MM.1S (cell line): ENCODE measurements at regions not wholly inside any gene's neighbourhood (a gene's known extent, or its start where the extent isn't known, plus 50 kb on each side); places are given as distances from the start of the nearest gene placed in this dataset.

Experiments used
- DNase-seq: peaks from one replicate; pipeline ENCODE4 v3.0.0-alpha.2; 2015
- H2AFZ ChIP-seq: fragments of 300-600 bp; sonication (generic); 2 replicates; pipeline ENCODE4 v1.6.0; 2016; ENCODE audit warnings: antibody characterized with exemption, low read length
- H3F3A ChIP-seq: fragments of 300-600 bp; sonication (generic); 2 replicates; pipeline ENCODE4 v1.6.1; 2016; ENCODE audit warnings: mild to moderate bottlenecking, antibody characterized with exemption, low read length, moderate library complexity, mixed read lengths; ENCODE audit not compliant: insufficient read depth
- H3K27ac ChIP-seq: fragments of 300-600 bp; sonication (generic); 2 replicates; pipeline ENCODE4 v1.5.1; 2016; ENCODE audit warnings: mild to moderate bottlenecking, low read length
- H3K27me3 ChIP-seq: fragments of 300-600 bp; sonication (generic); replicated peaks from 2 replicates; pipeline ENCODE4 v1.6.0; 2016; ENCODE audit warnings: low read length; ENCODE audit not compliant: insufficient read depth
- H3K36me3 ChIP-seq: fragments of 300-600 bp; sonication (generic); replicated peaks from 2 replicates; pipeline ENCODE4 v1.6.1; 2016; ENCODE audit warnings: mild to moderate bottlenecking, low read length, mixed read lengths; ENCODE audit not compliant: insufficient read depth
- H3K4me1 ChIP-seq: fragments of 300-600 bp; sonication (generic); 2 replicates; pipeline ENCODE4 v1.6.1; 2016; ENCODE audit warnings: low read length, mixed read lengths
- H3K4me2 ChIP-seq: fragments of 300-600 bp; sonication (generic); 2 replicates; pipeline ENCODE4 v1.6.0; 2016; ENCODE audit warnings: low read depth, low read length
- H3K4me3 ChIP-seq: fragments of 300-600 bp; sonication (generic); 2 replicates; pipeline ENCODE4 v1.5.1; 2016; ENCODE audit warnings: low read length, mixed read lengths
- H3K79me2 ChIP-seq: fragments of 300-600 bp; sonication (generic); 2 replicates; pipeline ENCODE4 v1.6.1; 2016; ENCODE audit warnings: mixed run types, low read length, mixed read lengths
- H3K9ac ChIP-seq: fragments of 300-600 bp; sonication (generic); 2 replicates; pipeline ENCODE4 v1.6.1; 2016; ENCODE audit warnings: low read length, mixed read lengths
- H3K9me2 ChIP-seq: fragments of 300-600 bp; sonication (generic); replicated peaks from 2 replicates; pipeline ENCODE4 v1.6.1; 2016; ENCODE audit warnings: mild to moderate bottlenecking, low read length, mixed read lengths; ENCODE audit not compliant: insufficient read depth
- H3K9me3 ChIP-seq: fragments of 300-600 bp; sonication (generic); replicated peaks from 2 replicates; pipeline ENCODE4 v1.6.1; 2016; ENCODE audit warnings: mild to moderate bottlenecking, low read length, mixed read lengths; ENCODE audit not compliant: insufficient read depth
- H4K20me1 ChIP-seq: fragments of 300-600 bp; sonication (generic); 2 replicates; pipeline ENCODE4 v1.6.1; 2016; ENCODE audit warnings: mild to moderate bottlenecking, low read length, moderate library complexity, mixed read lengths; ENCODE audit not compliant: insufficient read depth
- EZH2 ChIP-seq: fragments of 300-600 bp; sonication (generic); optimal IDR thresholded peaks from 2 replicates; pipeline ENCODE3; 2017; ENCODE audit warnings: low read depth, mild to moderate bottlenecking, antibody characterized with exemption, low read length, mixed read lengths
- EZH2phosphoT487 ChIP-seq: fragments of 300-600 bp; sonication (generic); IDR thresholded peaks from 2 replicates; pipeline ENCODE4 v1.6.1; 2018; ENCODE audit warnings: antibody characterized with exemption, low read length
- TF ChIP-seq, protein P1 (sequence below): fragments of 300-600 bp; sonication (generic); IDR thresholded peaks from 2 replicates; pipeline ENCODE4 v1.5.1; 2016; ENCODE audit warnings: antibody characterized with exemption, low read length, mixed read lengths

DNA sequence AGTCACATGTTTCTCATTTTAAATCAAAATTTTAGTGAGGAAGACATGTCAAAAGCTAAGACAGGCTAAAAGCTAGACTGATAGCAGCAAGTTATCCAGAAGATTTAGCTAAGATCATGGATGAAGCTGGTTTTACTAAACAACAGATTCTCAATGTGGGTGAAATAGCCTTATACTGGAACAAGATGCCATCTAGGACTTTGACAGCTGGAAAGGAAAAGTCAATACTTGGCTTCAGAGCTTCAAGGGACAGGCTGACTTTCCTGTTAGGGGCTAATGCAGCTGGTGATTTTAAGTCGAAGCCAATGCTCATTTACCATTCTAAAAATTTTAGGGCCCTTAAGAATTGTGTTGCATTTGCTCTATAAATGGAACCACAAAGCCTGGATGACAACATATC, 455.3 kb upstream of the SLC10A2 start:
- Histone ChIP-seq H2AFZ (no peak overlapping the region), H3K27me3 (no peaks in the 10 kb centered on the region), H3K36me3 (no peaks in the 10 kb centered on the region), H3K9ac (no peak overlapping the region), H3F3A (no peaks in the 10 kb centered on the region), H3K9me2 (no peaks in the 10 kb centered on the region), H3K79me2 (no peaks in the 10 kb centered on the region), H3K4me3 (no peak overlapping the region), H4K20me1 (no peaks in the 10 kb centered on the region), H3K9me3 (no peaks in the 10 kb centered on the region), H3K4me1 (no peaks in the 10 kb centered on the region), H3K27ac (no peak overlapping the region), H3K4me2 (no peak overlapping the region)
- DNase-seq = no peak
- TF ChIP-seq, protein P1, sequence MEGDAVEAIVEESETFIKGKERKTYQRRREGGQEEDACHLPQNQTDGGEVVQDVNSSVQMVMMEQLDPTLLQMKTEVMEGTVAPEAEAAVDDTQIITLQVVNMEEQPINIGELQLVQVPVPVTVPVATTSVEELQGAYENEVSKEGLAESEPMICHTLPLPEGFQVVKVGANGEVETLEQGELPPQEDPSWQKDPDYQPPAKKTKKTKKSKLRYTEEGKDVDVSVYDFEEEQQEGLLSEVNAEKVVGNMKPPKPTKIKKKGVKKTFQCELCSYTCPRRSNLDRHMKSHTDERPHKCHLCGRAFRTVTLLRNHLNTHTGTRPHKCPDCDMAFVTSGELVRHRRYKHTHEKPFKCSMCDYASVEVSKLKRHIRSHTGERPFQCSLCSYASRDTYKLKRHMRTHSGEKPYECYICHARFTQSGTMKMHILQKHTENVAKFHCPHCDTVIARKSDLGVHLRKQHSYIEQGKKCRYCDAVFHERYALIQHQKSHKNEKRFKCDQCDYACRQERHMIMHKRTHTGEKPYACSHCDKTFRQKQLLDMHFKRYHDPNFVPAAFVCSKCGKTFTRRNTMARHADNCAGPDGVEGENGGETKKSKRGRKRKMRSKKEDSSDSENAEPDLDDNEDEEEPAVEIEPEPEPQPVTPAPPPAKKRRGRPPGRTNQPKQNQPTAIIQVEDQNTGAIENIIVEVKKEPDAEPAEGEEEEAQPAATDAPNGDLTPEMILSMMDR = no peak
- TF ChIP-seq EZH2phosphoT487 (no peak), EZH2 (no peak)

DNA sequence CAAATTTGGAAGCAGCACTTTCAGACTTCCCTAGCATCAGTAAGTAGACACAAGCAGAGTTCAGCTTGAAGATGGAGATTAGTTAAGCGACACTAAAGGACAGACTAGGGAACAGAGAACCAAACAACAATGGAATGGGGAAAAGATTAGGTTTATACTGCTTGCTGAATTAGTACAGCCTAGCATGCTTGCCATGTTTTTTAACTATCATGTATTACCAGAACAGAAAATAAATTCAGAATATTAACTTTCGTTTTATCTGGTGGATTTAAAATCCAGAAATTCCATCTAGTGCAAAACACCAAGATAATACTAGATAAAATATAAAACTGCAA, 451.5 kb upstream of the SLC10A2 start:
- no peaks in the 10 kb centered on the region for H4K20me1 ChIP-seq
- no peak overlapping the region for H3K9ac ChIP-seq
- no peak overlapping the region for H3K27ac ChIP-seq
- H3K27me3 ChIP-seq = no peaks in the 10 kb centered on the region
- no peaks in the 10 kb centered on the region for H3K9me2 ChIP-seq
- no peaks in the 10 kb centered on the region for H3K4me1 ChIP-seq
- no peak overlapping the region for H3K4me3 ChIP-seq
- TF ChIP-seq EZH2phosphoT487 = no peak
- TF ChIP-seq, protein P1 = no peak
- no peak for TF ChIP-seq EZH2
- H3K4me2 ChIP-seq = no peak overlapping the region
- H3K9me3 ChIP-seq = no peaks in the 10 kb centered on the region
- H3K79me2 ChIP-seq = no peaks in the 10 kb centered on the region
- no peaks in the 10 kb centered on the region for H3K36me3 ChIP-seq
- no peak for DNase-seq
- no peaks in the 10 kb centered on the region for H3F3A ChIP-seq
- no peak overlapping the region for H2AFZ ChIP-seq

DNA sequence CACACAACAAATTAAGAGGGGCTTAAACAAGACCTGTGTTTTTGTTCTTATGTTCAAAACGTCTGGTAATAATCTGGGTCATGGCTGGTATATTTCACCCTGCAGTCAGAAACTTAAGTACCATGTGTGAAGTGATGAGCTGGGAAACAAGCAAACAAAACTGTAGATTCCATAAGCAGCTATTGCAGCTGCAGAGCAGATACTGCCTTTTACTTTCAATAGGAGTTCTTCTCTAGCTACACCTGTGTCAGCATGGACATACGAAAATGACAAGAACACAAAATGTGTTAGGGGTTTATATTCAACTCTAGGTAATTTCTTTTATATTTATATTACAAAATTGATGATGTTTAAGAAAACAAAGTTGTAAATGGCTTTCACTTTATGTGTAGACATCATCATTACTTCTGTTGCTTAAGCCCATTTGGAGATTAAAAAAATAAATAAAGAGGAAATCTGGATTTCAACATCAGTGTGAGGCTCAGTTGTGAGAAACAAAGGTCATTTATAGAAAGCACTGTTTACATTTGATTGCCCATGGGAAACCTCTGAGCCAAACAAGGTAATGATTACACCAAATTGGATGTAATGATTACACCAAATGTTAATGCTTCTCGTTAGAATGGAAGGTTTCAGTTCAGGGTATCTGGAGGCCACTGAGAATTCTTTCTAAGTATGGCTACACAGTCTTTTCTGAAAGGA, 451.0 kb upstream of the SLC10A2 start:
- DNase-seq = peak; percentile 56
- Histone ChIP-seq H3K27me3 (no peaks in the 10 kb centered on the region), H3F3A (no peaks in the 10 kb centered on the region), H3K4me3 (no peak overlapping the region), H3K4me2 (no peak overlapping the region), H3K27ac (no peak overlapping the region), H3K36me3 (no peaks in the 10 kb centered on the region), H3K4me1 (no peaks in the 10 kb centered on the region), H3K79me2 (no peaks in the 10 kb centered on the region), H3K9ac (no peak overlapping the region), H2AFZ (no peak overlapping the region), H3K9me3 (no peaks in the 10 kb centered on the region), H3K9me2 (no peaks in the 10 kb centered on the region), H4K20me1 (no peaks in the 10 kb centered on the region)
- TF ChIP-seq EZH2phosphoT487 (no peak), EZH2 (no peak)
- TF ChIP-seq, protein P1 = no peak
